Caco-2 (cell line): ENCODE measurements at regions not wholly inside any gene's neighbourhood (a gene's known extent, or its start where the extent isn't known, plus 50 kb on each side); places are given as distances from the start of the nearest gene placed in this dataset.

Experiments used
- BruUV-seq: library from RNA; stranded (reverse); fragments of 400-500 nt; replicated peaks from 2 replicates; lab custom pipeline; 2021; lab: Mats Ljungman, UMichigan
- CTCF ChIA-PET: fragments of 300-600 bp; sonication (Branson Sonifier 250); formaldehyde crosslinking; loops from one replicate; lab custom pipeline; 2022; ENCODE audit warnings: antibody characterized with exemption; lab: Charles Lee
- POLR2A ChIA-PET: fragments of 300-600 bp; sonication (Branson Sonifier 250); formaldehyde crosslinking; loops from one replicate; lab custom pipeline; 2022; ENCODE audit warnings: antibody characterized with exemption; lab: Charles Lee
- DNase-seq, 2 experiments: peaks; one replicate each; pipeline versions ENCODE4 v3.0.0 to v3.0.0-alpha.2; 2020 to 2022
- H3K27me3 ChIP-seq: replicated peaks from 2 replicates; pipeline ENCODE4 v1.6.0; 2011; ENCODE audit warnings: low read length; ENCODE audit not compliant: control insufficient read depth, insufficient read depth
- H3K36me3 ChIP-seq: 2 replicates; pipeline ENCODE4 v1.5.1; 2011; ENCODE audit warnings: low read length; ENCODE audit not compliant: control insufficient read depth, insufficient read depth
- H3K4me1 ChIP-seq: fragments of 250-450 bp; sonication (Bioruptor Pico); 2 replicates; pipeline ENCODE4 v1.5.1; 2020; ENCODE audit warnings: mild to moderate bottlenecking
- H3K4me3 ChIP-seq: 2 replicates; pipeline ENCODE4 v1.5.1; 2011; ENCODE audit warnings: low read depth, mild to moderate bottlenecking, control low read depth, low read length
- H3K9me3 ChIP-seq: fragments of 250-450 bp; sonication (Bioruptor Pico); 2 replicates; pipeline ENCODE4 v1.5.1; 2020; ENCODE audit warnings: mild to moderate bottlenecking, moderate library complexity
- H3K27ac Mint-ChIP-seq: one replicate; pipeline ENCODE4 v1.8.0; 2022; ENCODE audit warnings: mixed read lengths; ENCODE audit not compliant: unreplicated experiment
- H3K27me3 Mint-ChIP-seq: one replicate; pipeline ENCODE4 v1.8.0; 2022; ENCODE audit warnings: mixed read lengths; ENCODE audit not compliant: insufficient read depth, unreplicated experiment
- H3K36me3 Mint-ChIP-seq: one replicate; pipeline ENCODE4 v1.8.0; 2022; ENCODE audit warnings: mild to moderate bottlenecking, mixed read lengths; ENCODE audit not compliant: insufficient read depth, unreplicated experiment
- H3K4me1 Mint-ChIP-seq: one replicate; pipeline ENCODE4 v1.8.0; 2022; ENCODE audit warnings: low read depth, mixed read lengths; ENCODE audit not compliant: unreplicated experiment
- H3K4me3 Mint-ChIP-seq: one replicate; pipeline ENCODE4 v1.8.0; 2022; ENCODE audit warnings: mild to moderate bottlenecking, moderate library complexity, mixed read lengths; ENCODE audit not compliant: unreplicated experiment
- H3K9me3 Mint-ChIP-seq: one replicate; pipeline ENCODE4 v1.8.0; 2022; ENCODE audit warnings: mixed read lengths; ENCODE audit not compliant: unreplicated experiment
- intact Hi-C: fragments of 100-400 bp; cut with micrococcal nuclease; formaldehyde crosslinking; loops from one replicate; pipeline ENCODE4 v1.10.0; 2022; ENCODE audit not compliant: unreplicated experiment
- TF ChIP-seq, protein P1 (sequence below), 2 experiments: fragments of 200-600 bp in 1 of 2; IDR thresholded peaks; 1 replicate in 1 of 2; 2 replicates in 1 of 2; pipeline versions ENCODE4 v1.5.1 to v1.8.0; 2011 to 2022; ENCODE audit warnings: antibody characterized with exemption in 1 of 2, control low read depth in 1 of 2, inconsistent platforms in 1 of 2, low read depth in 1 of 2, low read length in 1 of 2, mild to moderate bottlenecking in 1 of 2, moderate library complexity in 1 of 2; ENCODE audit not compliant: insufficient read depth in 1 of 2, severe bottlenecking in 1 of 2, unreplicated experiment in 1 of 2

DNA sequence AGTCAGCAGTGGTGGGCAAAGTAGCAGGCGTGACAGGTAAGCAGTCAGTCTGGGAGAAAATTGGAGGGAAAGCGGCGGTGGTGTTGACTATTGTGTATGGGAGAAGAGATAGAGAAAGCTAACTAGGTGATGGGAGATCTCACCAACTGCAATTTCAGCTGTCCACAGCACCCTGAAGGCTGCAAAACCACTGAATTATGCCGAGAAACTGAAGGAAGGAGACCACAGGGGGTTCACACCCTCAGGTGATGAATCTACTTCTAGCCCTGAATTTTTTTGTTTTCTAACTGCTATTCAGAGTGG, 631.5 kb downstream of the UQCRFS1 start:
- POLR2A ChIA-PET, result no interaction called here
- peaks cover 9% of the 10 kb centered on the region for H3K9me3 Mint-ChIP-seq
- no peak overlapping the region for H3K27ac Mint-ChIP-seq
- Histone ChIP-seq H3K4me3 (no peak overlapping the region), H3K4me1 (no peaks in the 10 kb centered on the region), H3K9me3 (no peaks in the 10 kb centered on the region), H3K27me3 (no peaks in the 10 kb centered on the region), H3K36me3 (no peaks in the 10 kb centered on the region)
- no peaks in the 10 kb centered on the region for H3K4me1 Mint-ChIP-seq
- H3K27me3 Mint-ChIP-seq, result peaks cover 4% of the 10 kb centered on the region
- TF ChIP-seq, protein P1, sequence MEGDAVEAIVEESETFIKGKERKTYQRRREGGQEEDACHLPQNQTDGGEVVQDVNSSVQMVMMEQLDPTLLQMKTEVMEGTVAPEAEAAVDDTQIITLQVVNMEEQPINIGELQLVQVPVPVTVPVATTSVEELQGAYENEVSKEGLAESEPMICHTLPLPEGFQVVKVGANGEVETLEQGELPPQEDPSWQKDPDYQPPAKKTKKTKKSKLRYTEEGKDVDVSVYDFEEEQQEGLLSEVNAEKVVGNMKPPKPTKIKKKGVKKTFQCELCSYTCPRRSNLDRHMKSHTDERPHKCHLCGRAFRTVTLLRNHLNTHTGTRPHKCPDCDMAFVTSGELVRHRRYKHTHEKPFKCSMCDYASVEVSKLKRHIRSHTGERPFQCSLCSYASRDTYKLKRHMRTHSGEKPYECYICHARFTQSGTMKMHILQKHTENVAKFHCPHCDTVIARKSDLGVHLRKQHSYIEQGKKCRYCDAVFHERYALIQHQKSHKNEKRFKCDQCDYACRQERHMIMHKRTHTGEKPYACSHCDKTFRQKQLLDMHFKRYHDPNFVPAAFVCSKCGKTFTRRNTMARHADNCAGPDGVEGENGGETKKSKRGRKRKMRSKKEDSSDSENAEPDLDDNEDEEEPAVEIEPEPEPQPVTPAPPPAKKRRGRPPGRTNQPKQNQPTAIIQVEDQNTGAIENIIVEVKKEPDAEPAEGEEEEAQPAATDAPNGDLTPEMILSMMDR (IDR thresholded peaks at IDR 0.05; ENCODE audit: insufficient read depth in 1 of 2, low read depth in 1 of 2, low read length in 1 of 2, severe bottlenecking in 1 of 2, unreplicated experiment in 1 of 2), result no peak
- no peak overlapping the region for H3K4me3 Mint-ChIP-seq
- no peak for DNase-seq
- CTCF ChIA-PET, result no interaction called here
- H3K36me3 Mint-ChIP-seq, result no peaks in the 10 kb centered on the region
- no TSS peak for BruUV-seq
- intact Hi-C loops, result no loop called here

DNA sequence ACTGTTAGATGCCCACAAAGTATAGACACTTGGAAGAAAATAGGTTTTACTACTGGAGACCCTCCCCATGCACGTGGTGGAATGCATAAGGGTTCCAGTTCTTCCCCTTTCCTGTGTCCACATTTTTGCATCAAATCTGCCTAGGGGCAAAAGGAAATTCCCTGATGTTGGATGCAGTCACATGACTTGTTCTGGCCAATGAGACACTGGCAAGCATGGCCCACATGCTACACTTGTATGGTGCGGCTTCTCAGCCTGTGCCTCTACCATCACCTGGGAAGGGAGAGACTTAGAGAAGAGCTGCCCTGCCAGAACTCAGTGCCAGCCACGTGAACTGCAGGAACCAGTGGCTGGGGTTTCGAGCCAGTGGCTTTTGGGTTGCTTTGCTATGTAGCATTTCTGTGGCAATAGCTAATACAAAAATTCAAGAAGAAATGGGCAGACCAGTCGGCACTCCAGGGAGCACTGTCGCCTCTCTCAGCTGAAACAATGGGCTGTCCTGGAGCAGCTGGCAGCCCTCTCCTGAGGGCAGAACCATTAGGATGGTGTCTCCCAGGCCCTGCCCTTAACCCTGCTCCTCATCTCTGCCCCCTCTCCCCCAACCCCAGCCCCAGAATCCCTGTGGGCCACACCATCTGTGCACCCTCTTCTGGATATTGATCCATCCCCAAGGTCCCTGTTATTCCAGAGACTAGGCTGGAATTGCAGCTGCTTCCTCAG, 634.0 kb downstream of the UQCRFS1 start:
- ChIA-PET POLR2A (no interaction called here), CTCF (no interaction called here)
- BruUV-seq, result no TSS peak
- H3K4me1 Mint-ChIP-seq, result no peaks in the 10 kb centered on the region
- DNase-seq, result no peak
- H3K9me3 Mint-ChIP-seq, result peaks cover 20% of the 10 kb centered on the region
- Histone ChIP-seq H3K36me3 (no peaks in the 10 kb centered on the region), H3K27me3 (no peaks in the 10 kb centered on the region), H3K4me3 (no peak overlapping the region), H3K9me3 (no peaks in the 10 kb centered on the region), H3K4me1 (no peaks in the 10 kb centered on the region)
- no peaks in the 10 kb centered on the region for H3K36me3 Mint-ChIP-seq
- H3K27ac Mint-ChIP-seq, result no peak overlapping the region
- no peak overlapping the region for H3K4me3 Mint-ChIP-seq
- TF ChIP-seq, protein P1 (IDR thresholded peaks at IDR 0.05; ENCODE audit: insufficient read depth in 1 of 2, low read depth in 1 of 2, low read length in 1 of 2, severe bottlenecking in 1 of 2, unreplicated experiment in 1 of 2), result no peak
- intact Hi-C loops, result no loop called here
- peaks cover 4% of the 10 kb centered on the region for H3K27me3 Mint-ChIP-seq

DNA sequence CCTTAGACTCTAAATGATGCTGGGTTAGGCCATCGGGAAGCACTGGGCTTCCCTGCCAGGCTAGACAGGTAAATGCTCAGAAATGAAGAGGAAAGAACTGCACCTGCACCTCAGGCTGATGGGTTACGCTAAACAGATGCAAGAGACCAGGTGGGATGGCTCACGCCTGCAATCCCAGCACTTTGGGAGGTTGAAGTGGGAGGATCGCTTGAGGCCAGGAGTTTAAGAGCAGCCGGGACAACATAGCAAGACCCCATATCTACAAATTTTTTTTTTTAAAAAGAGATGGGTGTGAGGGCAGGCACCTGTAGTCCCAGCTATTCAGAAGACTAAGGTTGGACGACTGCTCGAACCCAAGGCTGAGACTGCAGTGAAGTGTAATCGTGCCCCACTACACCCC, 634.7 kb downstream of the UQCRFS1 start:
- no peaks in the 10 kb centered on the region for H3K4me1 Mint-ChIP-seq
- no peaks in the 10 kb centered on the region for H3K36me3 Mint-ChIP-seq
- H3K9me3 Mint-ChIP-seq, result peaks cover 20% of the 10 kb centered on the region
- ChIA-PET CTCF (no interaction called here), POLR2A (no interaction called here)
- H3K4me3 Mint-ChIP-seq, result no peak overlapping the region
- no peaks in the 10 kb centered on the region for H3K9me3 ChIP-seq
- H3K4me3 ChIP-seq, result no peak overlapping the region
- peaks cover 4% of the 10 kb centered on the region for H3K27me3 Mint-ChIP-seq
- intact Hi-C loops, result no loop called here
- H3K4me1 ChIP-seq, result no peaks in the 10 kb centered on the region
- no peaks in the 10 kb centered on the region for H3K36me3 ChIP-seq
- no peaks in the 10 kb centered on the region for H3K27me3 ChIP-seq
- DNase-seq, result no peak
- BruUV-seq, result no TSS peak
- TF ChIP-seq, protein P1 (IDR thresholded peaks at IDR 0.05; ENCODE audit: insufficient read depth in 1 of 2, low read depth in 1 of 2, low read length in 1 of 2, severe bottlenecking in 1 of 2, unreplicated experiment in 1 of 2), result no peak
- H3K27ac Mint-ChIP-seq, result no peak overlapping the region
